Immature natural killer cell (primary cell): ENCODE measurements at regions not wholly inside any gene's neighbourhood (a gene's known extent, or its start where the extent isn't known, plus 50 kb on each side); places are given as distances from the start of the nearest gene placed in this dataset.
"Not testable (repeated sequence)": the region's sequence is repeated elsewhere in the genome, so short reads cannot be mapped to it uniquely, and the experiment has no call there.

Experiments
- DNase-seq, 3 donors: peaks; one replicate each; pipeline ENCODE4 v3.0.0; 2022; ENCODE audit warnings: mixed read lengths in 1 of 3
- H3K27ac Mint-ChIP-seq, 6 donors: one replicate each; pipeline ENCODE4 v1.8.0; 2020; ENCODE audit warnings: mixed read lengths in 6 of 6, mild to moderate bottlenecking in 5 of 6, inconsistent platforms in 4 of 6, moderate library complexity in 3 of 6
- H3K27me3 Mint-ChIP-seq, 3 donors: one replicate each; pipeline ENCODE4 v1.8.0; 2020 to 2021; ENCODE audit warnings: low read depth in 3 of 3, mild to moderate bottlenecking in 3 of 3, mixed read lengths in 3 of 3, moderate library complexity in 3 of 3, inconsistent platforms in 1 of 3
- H3K36me3 Mint-ChIP-seq, 3 donors: one replicate each; pipeline ENCODE4 v1.8.0; 2020; ENCODE audit warnings: mixed read lengths in 3 of 3, inconsistent platforms in 2 of 3, mild to moderate bottlenecking in 2 of 3
- H3K4me1 Mint-ChIP-seq, 2 donors: one replicate each; pipeline ENCODE4 v1.8.0; 2020; ENCODE audit warnings: inconsistent platforms in 2 of 2, mild to moderate bottlenecking in 2 of 2, mixed read lengths in 2 of 2, moderate library complexity in 1 of 2
- H3K4me3 Mint-ChIP-seq, 5 donors: one replicate each; pipeline ENCODE4 v1.8.0; 2020; ENCODE audit warnings: mild to moderate bottlenecking in 5 of 5, mixed read lengths in 5 of 5, inconsistent platforms in 3 of 5, moderate library complexity in 3 of 5
- H3K9me3 Mint-ChIP-seq, 6 donors: one replicate each; pipeline ENCODE4 v1.8.0; 2020; ENCODE audit warnings: mild to moderate bottlenecking in 6 of 6, mixed read lengths in 6 of 6, inconsistent platforms in 4 of 6, moderate library complexity in 3 of 6

DNA sequence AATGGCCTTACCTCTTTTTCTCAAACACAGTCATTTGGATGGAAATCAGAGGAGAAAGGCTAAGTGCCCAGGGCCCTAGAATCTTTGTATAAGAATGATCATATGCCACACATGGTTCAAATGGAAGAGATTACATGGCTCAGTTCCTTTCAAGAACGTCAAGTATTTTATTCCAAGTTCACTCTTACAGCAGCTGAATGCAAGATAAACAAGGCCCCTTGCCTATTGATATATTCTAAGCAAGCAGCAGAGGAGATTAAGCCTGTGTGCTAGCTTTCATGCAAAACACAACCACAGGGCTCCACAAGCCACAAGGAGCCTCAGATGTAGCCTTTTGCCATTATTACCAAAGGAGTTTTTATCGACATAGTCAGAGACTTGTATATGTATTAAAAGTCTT, 55.3 kb upstream of the SLCO6A1 start:
- no peak overlapping the region for H3K4me3 Mint-ChIP-seq
- H3K27me3 Mint-ChIP-seq = peaks cover 2 to 11% (median 6%) of the 10 kb centered on the region in 3 donors
- H3K36me3 Mint-ChIP-seq = no peaks in the 10 kb centered on the region
- no peak for DNase-seq
- H3K9me3 Mint-ChIP-seq = peaks cover 0 to 1% (median 0%) of the 10 kb centered on the region in 6 donors
- no peaks in the 10 kb centered on the region for H3K4me1 Mint-ChIP-seq
- H3K27ac Mint-ChIP-seq = no peak overlapping the region

DNA sequence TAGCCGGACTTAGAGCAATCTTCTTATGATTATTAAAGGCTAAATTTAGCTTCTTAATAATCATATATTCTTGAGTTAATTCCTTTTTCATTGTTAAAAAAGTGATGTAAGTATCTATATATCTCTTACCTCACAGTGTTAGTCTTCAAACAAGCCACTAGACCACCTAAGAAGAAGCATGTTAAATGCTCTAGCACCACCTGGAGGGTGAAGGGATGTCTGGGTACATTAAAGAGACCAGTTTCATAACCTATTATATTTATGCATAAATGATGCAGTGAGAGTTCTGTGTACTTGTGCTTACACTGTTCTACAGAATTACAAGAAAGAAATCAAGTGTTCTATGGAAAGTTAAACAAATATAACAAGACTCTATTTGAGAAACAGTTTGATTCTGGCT, 55.9 kb upstream of the SLCO6A1 start:
- peaks cover 2 to 14% (median 6%) of the 10 kb centered on the region in 3 donors for H3K27me3 Mint-ChIP-seq
- H3K36me3 Mint-ChIP-seq = no peaks in the 10 kb centered on the region
- DNase-seq = no peak
- H3K4me1 Mint-ChIP-seq = no peaks in the 10 kb centered on the region
- H3K4me3 Mint-ChIP-seq = no peak overlapping the region
- peaks cover 0 to 1% (median 0%) of the 10 kb centered on the region in 6 donors for H3K9me3 Mint-ChIP-seq
- H3K27ac Mint-ChIP-seq = no peak overlapping the region

DNA sequence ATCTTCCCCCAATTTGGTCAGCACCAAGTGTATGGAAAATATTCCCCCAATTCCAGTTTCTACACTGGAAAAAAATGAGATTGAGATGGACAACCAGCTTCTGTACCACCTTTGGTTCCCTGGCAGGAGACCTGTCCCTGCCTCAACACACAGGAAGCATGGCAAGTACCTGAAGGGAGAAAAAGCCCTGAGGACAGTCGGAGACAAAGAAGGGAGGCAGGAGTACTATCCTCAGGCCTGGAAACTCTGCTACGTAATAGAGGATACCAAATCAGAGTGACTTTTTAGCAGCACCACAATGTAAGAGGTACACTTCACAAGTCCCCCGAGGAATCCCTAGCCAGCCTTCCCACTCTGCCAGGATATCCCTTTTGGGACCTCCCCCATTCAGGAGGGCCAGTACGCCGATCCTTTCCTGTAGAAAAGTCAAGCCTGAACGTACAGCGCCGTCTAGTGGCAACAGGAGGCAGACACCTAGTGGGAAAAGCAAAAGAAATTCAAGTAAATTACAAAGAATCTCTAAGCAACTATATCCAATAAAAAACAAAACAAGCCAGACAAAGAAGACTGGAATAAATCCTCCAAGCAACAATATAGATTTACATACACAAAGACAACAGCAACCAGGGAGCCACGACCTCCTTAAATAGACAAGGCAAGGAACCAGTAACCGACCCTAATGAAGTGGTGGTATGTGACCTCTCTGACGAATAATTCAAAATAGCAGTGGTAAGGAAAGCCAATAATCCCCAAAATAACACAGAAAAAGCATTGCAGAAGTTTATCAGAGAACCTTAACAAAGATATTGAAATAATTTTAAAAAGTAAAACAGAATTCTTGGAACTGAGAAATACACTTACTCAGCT, 63.3 kb upstream of the SLCO6A1 start:
- Mint-ChIP-seq H3K4me3 (no peak overlapping the region), H3K4me1 (no peaks in the 10 kb centered on the region), H3K9me3 (peaks cover 0 to 6% (median 0%) of the 10 kb centered on the region in 6 donors), H3K27ac (no peak overlapping the region), H3K27me3 (peaks cover 2 to 10% (median 10%) of the 10 kb centered on the region in 3 donors), H3K36me3 (no peaks in the 10 kb centered on the region)
- no peak for DNase-seq

DNA sequence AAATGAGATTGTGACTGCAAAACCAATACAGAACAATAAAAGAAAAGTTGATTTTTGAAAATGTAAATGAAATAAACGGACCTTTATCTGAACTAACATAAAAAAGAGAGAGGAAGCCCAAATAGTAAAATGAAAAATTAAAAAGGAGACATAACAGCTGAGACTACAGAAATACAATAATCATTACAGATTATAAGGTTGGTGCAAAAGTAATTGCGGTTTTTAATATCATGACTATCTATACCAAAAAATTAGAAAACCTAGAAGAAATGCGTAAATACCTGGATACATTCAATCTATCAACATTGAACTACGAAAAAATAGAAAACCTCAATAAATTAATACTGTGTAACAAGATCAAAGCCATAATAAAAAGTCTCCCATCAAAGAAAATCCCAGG, 71.9 kb upstream of the SLCO6A1 start:
- Mint-ChIP-seq H3K27ac (no peak overlapping the region), H3K4me1 (no peaks in the 10 kb centered on the region), H3K36me3 (no peaks in the 10 kb centered on the region), H3K9me3 (no peaks in the 10 kb centered on the region), H3K4me3 (no peak overlapping the region), H3K27me3 (peaks cover 2 to 10% (median 7%) of the 10 kb centered on the region in 3 donors)
- DNase-seq = no peak

DNA sequence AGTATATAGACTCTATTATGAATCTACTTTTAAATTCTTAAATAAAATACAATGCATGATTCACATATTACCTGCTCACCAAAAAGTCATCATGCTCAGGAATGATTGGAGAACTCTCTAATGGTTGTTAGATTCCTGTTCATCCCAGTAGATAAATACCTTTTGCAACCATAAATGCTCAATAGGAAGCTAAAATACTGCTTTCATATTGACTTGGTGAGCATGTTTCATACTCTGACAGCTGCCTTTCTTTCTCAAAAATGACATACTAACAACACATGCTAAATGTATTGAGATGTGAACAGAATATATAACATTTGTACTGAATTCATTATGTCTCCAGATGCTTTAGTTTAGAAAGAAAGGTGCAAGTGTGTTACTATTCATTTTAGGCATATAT, 79.6 kb upstream of the SLCO6A1 start:
- H3K36me3 Mint-ChIP-seq = no peaks in the 10 kb centered on the region
- no peak overlapping the region for H3K27ac Mint-ChIP-seq
- H3K9me3 Mint-ChIP-seq = no peaks in the 10 kb centered on the region
- no peak for DNase-seq
- H3K27me3 Mint-ChIP-seq = peaks cover 2 to 8% (median 3%) of the 10 kb centered on the region in 3 donors
- no peaks in the 10 kb centered on the region for H3K4me1 Mint-ChIP-seq
- H3K4me3 Mint-ChIP-seq = no peak overlapping the region

DNA sequence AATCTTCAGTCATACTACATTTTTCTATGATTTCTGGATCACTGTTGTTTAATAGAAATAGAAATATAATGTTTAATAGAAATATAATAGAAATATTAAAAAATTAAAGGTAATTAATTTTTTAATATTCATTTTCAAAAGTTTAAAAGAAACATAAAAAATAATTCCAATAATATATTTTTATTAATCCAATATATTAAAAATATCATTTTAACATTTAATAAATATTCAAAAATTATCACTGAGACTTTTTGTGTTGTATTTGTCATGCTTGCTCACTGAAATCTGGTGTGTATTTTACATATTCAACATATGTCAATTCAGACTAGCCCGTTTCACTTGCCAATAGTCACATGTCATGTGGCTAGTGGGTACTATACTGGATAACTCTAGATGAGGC, 80.6 kb upstream of the SLCO6A1 start:
- Mint-ChIP-seq H3K27ac (no peak overlapping the region), H3K4me3 (no peak overlapping the region), H3K9me3 (no peaks in the 10 kb centered on the region), H3K4me1 (no peaks in the 10 kb centered on the region), H3K36me3 (no peaks in the 10 kb centered on the region), H3K27me3 (peaks cover 2 to 8% (median 3%) of the 10 kb centered on the region in 3 donors)
- DNase-seq = no peak

DNA sequence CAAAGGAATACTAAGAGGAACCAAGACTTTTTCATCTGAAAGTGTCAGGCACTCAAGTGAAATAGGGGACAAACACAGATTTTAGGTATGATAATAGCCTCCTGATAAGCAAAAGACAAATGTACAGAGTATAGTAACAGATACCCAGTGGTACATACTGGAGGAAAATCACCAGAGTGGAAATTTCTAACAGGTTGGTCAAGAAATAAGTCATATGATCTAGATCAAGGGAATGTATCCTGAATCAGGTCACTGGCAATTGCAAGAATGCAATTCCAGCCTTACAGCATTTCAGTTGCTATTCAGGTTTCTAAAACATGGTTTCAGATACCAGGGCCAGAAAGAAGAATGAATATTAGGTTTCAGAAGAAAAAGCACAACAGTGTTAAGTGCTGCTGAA, 82.2 kb upstream of the SLCO6A1 start:
- DNase-seq = no peak
- Mint-ChIP-seq H3K27ac (no peak overlapping the region), H3K4me3 (no peak overlapping the region), H3K36me3 (no peaks in the 10 kb centered on the region), H3K9me3 (no peaks in the 10 kb centered on the region), H3K4me1 (no peaks in the 10 kb centered on the region), H3K27me3 (peaks cover 2 to 8% (median 3%) of the 10 kb centered on the region in 3 donors)

DNA sequence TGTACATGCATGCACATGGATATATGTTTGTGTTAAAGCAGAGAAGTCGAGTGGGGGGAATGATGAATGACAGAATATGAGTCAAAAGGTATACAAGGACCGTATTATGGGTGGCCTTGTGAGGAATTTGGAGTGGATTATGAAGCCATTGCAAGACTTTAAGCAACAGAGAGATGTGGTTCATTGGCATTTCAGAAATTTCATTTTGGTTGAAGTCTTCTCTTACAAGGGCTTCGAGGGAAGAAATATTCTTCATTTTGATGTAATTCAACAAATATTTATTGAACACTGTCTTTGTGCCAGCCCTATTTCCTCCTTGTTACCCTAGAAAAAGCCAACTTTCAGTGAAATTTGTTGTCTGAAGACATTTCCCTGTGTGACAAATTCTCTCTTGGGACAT, 83.9 kb upstream of the SLCO6A1 start:
- Mint-ChIP-seq H3K36me3 (no peaks in the 10 kb centered on the region), H3K4me3 (no peak overlapping the region), H3K4me1 (no peaks in the 10 kb centered on the region), H3K27me3 (peaks cover 0 to 3% (median 3%) of the 10 kb centered on the region in 3 donors), H3K9me3 (no peaks in the 10 kb centered on the region), H3K27ac (no peak overlapping the region)
- no peak for DNase-seq

DNA sequence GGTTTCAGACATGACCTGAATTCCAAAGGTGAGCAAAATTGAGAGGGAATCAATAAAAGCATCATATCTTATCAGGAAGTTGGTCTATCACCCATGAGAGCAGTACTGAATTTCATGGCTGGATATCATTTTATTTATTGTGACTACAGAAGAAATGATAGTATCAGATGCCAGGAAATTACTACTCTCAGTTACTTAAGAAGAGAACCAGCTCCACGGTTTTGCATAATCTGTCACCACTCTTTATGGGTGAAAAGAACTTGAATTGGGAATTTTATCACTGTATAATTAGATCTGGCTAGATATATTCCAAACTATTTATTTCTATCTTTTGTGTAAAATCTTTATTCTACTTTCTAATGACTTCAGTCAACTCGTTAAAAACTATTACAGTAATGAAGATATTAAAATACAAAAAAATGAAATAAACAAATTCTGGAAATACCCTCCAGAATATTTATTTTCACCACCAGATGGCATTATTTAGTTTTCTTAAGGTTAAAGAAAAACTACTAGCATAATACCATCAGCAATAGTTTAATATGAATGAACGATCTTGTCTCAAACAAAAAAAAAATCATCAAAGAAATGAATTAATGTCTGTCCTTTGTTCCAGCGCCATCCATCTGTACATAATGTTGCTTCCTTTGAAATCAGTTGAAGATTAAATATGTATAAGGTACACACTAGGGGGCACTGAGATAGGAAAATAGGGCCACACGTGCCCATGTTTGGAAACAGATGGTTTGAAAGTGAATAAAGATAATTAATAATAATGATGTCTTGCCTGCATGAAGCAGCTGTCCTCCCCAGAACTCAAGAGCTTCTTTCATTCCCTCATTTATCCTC, 84.7 kb upstream of the SLCO6A1 start:
- H3K9me3 Mint-ChIP-seq = no peaks in the 10 kb centered on the region
- no peak overlapping the region for H3K4me3 Mint-ChIP-seq
- no peaks in the 10 kb centered on the region for H3K4me1 Mint-ChIP-seq
- peaks cover 0 to 3% (median 3%) of the 10 kb centered on the region in 3 donors for H3K27me3 Mint-ChIP-seq
- no peak overlapping the region for H3K27ac Mint-ChIP-seq
- DNase-seq = peak; percentile 2 to 11 (median 6)
- H3K36me3 Mint-ChIP-seq = no peaks in the 10 kb centered on the region

DNA sequence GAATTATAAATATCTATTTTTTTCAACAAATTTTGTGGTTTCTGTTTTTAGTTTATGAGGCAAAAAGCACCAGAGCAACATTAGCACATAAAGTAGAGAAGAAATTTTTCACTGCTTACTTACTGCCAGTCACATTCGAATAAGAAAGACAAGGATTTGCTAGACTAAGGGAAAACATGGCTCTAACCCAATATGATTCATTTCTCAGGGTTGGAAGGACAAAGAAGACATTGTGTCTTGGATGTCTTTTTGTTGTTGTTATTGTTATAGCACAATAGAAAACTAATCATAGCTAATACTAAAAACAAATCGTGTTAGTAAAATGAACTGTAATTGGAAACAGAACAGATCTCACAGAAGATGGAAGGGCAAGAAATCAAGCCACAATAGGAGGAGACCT, 90.9 kb upstream of the SLCO6A1 start:
- DNase-seq = no peak
- Mint-ChIP-seq H3K27ac (no peak overlapping the region), H3K27me3 (peaks cover 0 to 8% (median 1%) of the 10 kb centered on the region in 3 donors), H3K9me3 (no peaks in the 10 kb centered on the region), H3K4me1 (no peaks in the 10 kb centered on the region), H3K4me3 (no peak overlapping the region), H3K36me3 (no peaks in the 10 kb centered on the region)

DNA sequence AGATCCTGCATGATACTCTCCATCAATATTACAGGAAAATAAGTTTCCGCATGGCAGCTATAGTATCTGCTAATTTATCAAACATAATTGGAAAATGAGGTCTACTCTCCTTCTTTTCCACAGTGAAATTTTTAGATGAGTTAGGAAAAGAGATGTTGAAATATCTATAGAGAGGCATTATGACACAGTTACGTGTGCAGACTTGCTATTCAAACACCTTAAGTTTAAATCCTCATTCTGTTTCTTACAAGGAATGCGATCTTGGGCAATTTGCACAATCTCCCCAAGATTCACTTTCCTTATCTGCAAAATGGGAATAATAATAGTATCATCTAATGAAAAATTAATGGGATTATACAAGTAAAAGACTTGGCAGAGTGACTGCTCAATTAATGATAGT, 91.7 kb upstream of the SLCO6A1 start:
- H3K27me3 Mint-ChIP-seq = peaks cover 0 to 8% (median 1%) of the 10 kb centered on the region in 3 donors
- no peak overlapping the region for H3K4me3 Mint-ChIP-seq
- no peaks in the 10 kb centered on the region for H3K9me3 Mint-ChIP-seq
- DNase-seq = no peak
- H3K4me1 Mint-ChIP-seq = peaks cover 0 to 5% of the 10 kb centered on the region in 2 donors
- no peaks in the 10 kb centered on the region for H3K36me3 Mint-ChIP-seq
- H3K27ac Mint-ChIP-seq = no peak overlapping the region

DNA sequence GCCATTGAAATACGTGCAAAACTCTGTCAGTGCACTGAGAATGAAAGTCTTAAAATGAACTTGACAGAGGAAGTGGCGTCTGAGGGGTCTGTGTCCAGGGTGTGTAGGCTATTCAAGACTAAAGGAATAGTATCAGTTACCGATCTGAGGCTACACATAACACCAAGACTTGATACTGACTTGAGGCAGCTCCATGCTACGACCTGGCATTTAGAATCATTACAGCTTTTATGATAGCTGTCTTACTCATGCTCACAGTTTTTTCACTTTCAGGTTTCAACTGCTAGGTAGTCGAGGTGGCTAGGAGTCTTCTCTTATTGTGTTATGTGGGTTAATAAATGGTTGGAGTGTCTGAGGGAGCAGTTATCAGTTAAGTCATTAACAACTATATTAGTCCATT, 92.8 kb upstream of the SLCO6A1 start:
- peaks cover 0 to 12% of the 10 kb centered on the region in 2 donors for H3K4me1 Mint-ChIP-seq
- no peak overlapping the region for H3K4me3 Mint-ChIP-seq
- H3K9me3 Mint-ChIP-seq = no peaks in the 10 kb centered on the region
- no peak for DNase-seq
- H3K27ac Mint-ChIP-seq = no peak overlapping the region
- H3K27me3 Mint-ChIP-seq = peaks cover 0 to 8% (median 1%) of the 10 kb centered on the region in 3 donors
- no peaks in the 10 kb centered on the region for H3K36me3 Mint-ChIP-seq

DNA sequence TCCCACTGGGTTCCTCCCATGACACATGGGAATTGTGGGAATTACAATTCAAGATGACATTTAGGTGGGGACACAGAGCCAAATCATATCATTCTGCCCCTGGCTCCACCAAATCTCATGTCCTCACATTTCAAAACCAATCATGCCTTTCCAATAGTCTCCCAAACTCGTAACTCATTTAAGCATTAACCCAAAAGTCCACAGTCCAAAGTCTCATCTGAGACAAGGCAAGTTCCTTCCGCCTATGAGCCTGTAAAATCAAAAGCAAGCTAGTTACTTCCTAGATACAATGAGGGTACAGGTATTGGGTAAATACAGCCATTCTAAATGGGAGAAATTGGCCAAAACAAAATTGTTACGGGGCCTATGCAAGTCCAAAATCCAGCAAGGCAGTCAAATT, 93.8 kb upstream of the SLCO6A1 start:
- not testable (repeated sequence) for H3K9me3 Mint-ChIP-seq, H3K4me3 Mint-ChIP-seq, H3K27me3 Mint-ChIP-seq, H3K27ac Mint-ChIP-seq, H3K36me3 Mint-ChIP-seq, DNase-seq
- H3K4me1 Mint-ChIP-seq = peaks cover 0 to 12% of the 10 kb centered on the region in 2 donors

DNA sequence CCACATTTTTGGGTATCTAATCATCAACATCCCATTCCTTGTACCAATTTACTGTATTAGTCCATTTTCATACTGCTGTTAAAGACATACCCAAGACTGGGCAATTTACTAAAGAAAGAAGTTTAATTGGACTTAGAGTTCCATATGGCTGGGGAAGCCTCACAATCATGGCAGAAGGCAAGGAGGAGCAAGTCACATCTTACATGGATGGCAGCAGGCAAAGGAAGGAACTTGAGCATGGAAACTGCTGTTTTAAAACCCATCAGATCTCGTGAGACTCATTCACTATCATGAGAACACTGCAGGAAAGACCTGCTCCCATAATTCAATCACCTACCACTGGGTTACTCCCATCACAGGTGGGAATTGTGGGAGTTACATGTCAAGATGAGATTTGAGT, 95.4 kb upstream of the SLCO6A1 start:
- H3K9me3 Mint-ChIP-seq = no peaks in the 10 kb centered on the region
- DNase-seq = no peak
- no peak overlapping the region for H3K4me3 Mint-ChIP-seq
- H3K27me3 Mint-ChIP-seq = peaks cover 0 to 8% (median 1%) of the 10 kb centered on the region in 3 donors
- no peak overlapping the region for H3K27ac Mint-ChIP-seq
- no peaks in the 10 kb centered on the region for H3K36me3 Mint-ChIP-seq
- peaks cover 0 to 12% of the 10 kb centered on the region in 2 donors for H3K4me1 Mint-ChIP-seq
